A673 (cell line): ENCODE measurements at regions not wholly inside any gene's neighbourhood (a gene's known extent, or its start where the extent isn't known, plus 50 kb on each side); places are given as distances from the start of the nearest gene placed in this dataset.

ENCODE experiments used
- BruUV-seq: library from RNA; stranded (reverse); fragments of 400-500 nt; replicated peaks from 2 replicates; lab custom pipeline; 2021; lab: Mats Ljungman, UMichigan
- CTCF ChIA-PET: fragments of 300-600 bp; sonication (Branson Sonifier 250); formaldehyde crosslinking; loops from one replicate; lab custom pipeline; 2022; ENCODE audit warnings: antibody characterized with exemption; lab: Charles Lee
- POLR2A ChIA-PET: fragments of 300-600 bp; sonication (Branson Sonifier 250); formaldehyde crosslinking; loops from one replicate; lab custom pipeline; 2022; ENCODE audit warnings: antibody characterized with exemption; ENCODE audit not compliant: low non-redundant PET; lab: Charles Lee
- DNase-seq: peaks from one replicate; pipeline ENCODE4 v3.0.0-alpha.2; 2015; ENCODE audit warnings: low spot score
- H3K27ac ChIP-seq: fragments of 200-600 bp; sonication (generic); 2 replicates; pipeline ENCODE4 v1.5.1; 2016; ENCODE audit warnings: mixed run types, low read depth, mild to moderate bottlenecking, mixed read lengths, antibody characterized with exemption, low read length; ENCODE audit not compliant: poor library complexity, severe bottlenecking
- H3K27me3 ChIP-seq: fragments of 200-600 bp; sonication (generic); replicated peaks from 2 replicates; pipeline ENCODE4 v1.6.1; 2017; ENCODE audit warnings: mixed run types, low read depth, mild to moderate bottlenecking, mixed read lengths, antibody characterized with exemption, low read length; ENCODE audit not compliant: insufficient read depth, poor library complexity
- H3K36me3 ChIP-seq: fragments of 200-600 bp; sonication (generic); 2 replicates; pipeline ENCODE4 v1.6.1; 2016; ENCODE audit warnings: mixed run types, mild to moderate bottlenecking, mixed read lengths, antibody characterized with exemption, low read length; ENCODE audit not compliant: insufficient read depth, poor library complexity, severe bottlenecking
- H3K4me1 ChIP-seq: fragments of 200-600 bp; sonication (generic); 2 replicates; pipeline ENCODE4 v1.6.1; 2017; ENCODE audit warnings: mixed run types, mild to moderate bottlenecking, mixed read lengths, antibody characterized with exemption, low read length; ENCODE audit not compliant: insufficient read depth, poor library complexity, severe bottlenecking
- H3K4me3 ChIP-seq: fragments of 200-600 bp; sonication (generic); 2 replicates; pipeline ENCODE4 v1.5.1; 2016; ENCODE audit warnings: low read depth, mixed run types, mild to moderate bottlenecking, mixed read lengths, low read length; ENCODE audit not compliant: poor library complexity, severe bottlenecking
- H3K9me3 ChIP-seq: fragments of 200-600 bp; sonication (generic); 2 replicates; pipeline ENCODE4 v1.6.1; 2016; ENCODE audit warnings: mixed run types, low read depth, mild to moderate bottlenecking, mixed read lengths, antibody characterized with exemption, low read length; ENCODE audit not compliant: poor library complexity, severe bottlenecking
- EZH2 ChIP-seq: fragments of 200-600 bp; sonication (generic); IDR thresholded peaks from 2 replicates; pipeline ENCODE4 v1.6.1; 2017; ENCODE audit warnings: borderline replicate concordance, low read depth, mild to moderate bottlenecking, mixed read lengths, antibody characterized with exemption, low read length; ENCODE audit not compliant: poor library complexity, severe bottlenecking
- intact Hi-C: fragments of 100-400 bp; cut with micrococcal nuclease; formaldehyde crosslinking; loops from one replicate; pipeline ENCODE4 v1.10.0; 2022; ENCODE audit not compliant: unreplicated experiment
- TF ChIP-seq, protein P1 (sequence below): fragments of 300-800, 200-600 bp; sonication (generic); conservative IDR thresholded peaks from 2 replicates; pipeline ENCODE4 v1.5.1; 2017; ENCODE audit warnings: low read depth, mild to moderate bottlenecking, antibody characterized with exemption, low read length, moderate library complexity, mixed read lengths

DNA sequence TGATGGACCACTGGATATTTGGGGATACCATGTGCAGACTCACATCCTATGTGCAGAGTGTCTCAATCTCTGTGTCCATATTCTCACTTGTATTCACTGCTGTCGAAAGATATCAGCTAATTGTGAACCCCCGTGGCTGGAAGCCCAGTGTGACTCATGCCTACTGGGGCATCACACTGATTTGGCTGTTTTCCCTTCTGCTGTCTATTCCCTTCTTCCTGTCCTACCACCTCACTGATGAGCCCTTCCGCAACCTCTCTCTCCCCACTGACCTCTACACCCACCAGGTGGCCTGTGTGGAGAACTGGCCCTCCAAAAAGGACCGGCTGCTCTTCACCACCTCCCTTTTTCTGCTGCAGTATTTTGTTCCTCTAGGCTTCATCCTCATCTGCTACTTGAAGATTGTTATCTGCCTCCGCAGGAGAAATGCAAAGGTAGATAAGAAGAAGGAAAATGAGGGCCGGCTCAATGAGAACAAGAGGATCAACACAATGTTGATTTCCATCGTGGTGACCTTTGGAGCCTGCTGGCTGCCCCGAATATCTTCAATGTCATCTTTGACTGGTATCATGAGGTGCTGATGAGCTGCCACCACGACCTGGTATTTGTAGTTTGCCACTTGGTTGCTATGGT lies 54.5 kb upstream of the HNRNPA0 start:
- CTCF ChIA-PET: no interaction called here
- TF ChIP-seq, protein P1, sequence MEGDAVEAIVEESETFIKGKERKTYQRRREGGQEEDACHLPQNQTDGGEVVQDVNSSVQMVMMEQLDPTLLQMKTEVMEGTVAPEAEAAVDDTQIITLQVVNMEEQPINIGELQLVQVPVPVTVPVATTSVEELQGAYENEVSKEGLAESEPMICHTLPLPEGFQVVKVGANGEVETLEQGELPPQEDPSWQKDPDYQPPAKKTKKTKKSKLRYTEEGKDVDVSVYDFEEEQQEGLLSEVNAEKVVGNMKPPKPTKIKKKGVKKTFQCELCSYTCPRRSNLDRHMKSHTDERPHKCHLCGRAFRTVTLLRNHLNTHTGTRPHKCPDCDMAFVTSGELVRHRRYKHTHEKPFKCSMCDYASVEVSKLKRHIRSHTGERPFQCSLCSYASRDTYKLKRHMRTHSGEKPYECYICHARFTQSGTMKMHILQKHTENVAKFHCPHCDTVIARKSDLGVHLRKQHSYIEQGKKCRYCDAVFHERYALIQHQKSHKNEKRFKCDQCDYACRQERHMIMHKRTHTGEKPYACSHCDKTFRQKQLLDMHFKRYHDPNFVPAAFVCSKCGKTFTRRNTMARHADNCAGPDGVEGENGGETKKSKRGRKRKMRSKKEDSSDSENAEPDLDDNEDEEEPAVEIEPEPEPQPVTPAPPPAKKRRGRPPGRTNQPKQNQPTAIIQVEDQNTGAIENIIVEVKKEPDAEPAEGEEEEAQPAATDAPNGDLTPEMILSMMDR: no peak
- no peak for TF ChIP-seq EZH2
- no peaks in the 10 kb centered on the region for H3K4me1 ChIP-seq

DNA sequence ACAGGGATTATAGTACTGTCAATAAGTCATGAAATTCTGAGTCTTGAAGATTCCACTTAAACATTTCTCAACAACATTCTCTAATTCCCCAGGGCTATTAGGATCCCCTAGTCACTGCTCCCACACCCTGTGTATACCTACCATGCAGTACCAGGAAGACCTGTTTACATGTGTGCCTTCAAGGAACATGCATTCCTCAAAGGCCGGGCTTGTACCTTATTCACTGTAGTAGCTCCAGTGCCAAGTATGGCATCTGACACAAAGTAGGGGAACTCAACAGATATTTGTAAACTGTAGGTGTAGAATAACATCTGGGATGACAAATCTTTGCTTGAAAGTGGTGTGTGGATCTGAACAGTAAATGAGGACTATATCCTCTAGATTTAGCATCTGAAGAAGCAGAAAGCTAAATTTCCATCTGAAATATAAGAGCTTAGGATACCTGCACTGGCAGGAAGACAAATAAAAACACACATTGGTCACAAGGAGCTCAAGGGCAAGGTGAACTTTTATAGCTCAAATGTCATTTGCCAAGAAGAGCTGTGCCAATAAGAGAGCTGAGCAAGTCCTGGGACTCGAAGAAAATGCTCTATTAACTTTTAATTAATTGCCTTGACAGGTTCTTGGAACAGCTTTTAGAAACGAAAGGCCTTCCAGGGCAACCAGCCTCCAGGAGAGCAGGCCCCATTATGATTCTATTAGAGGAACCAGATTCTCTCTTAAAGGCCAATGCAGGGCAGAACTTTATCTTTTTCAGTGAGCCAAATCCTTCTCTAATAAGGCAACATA lies 52.3 kb upstream of the MYOT start:
- TF ChIP-seq EZH2: no peak
- TF ChIP-seq, protein P1: no peak
- H3K4me1 ChIP-seq: no peaks in the 10 kb centered on the region
- H3K4me3 ChIP-seq: no peak overlapping the region
- H3K36me3 ChIP-seq: no peaks in the 10 kb centered on the region
- no peaks in the 10 kb centered on the region for H3K9me3 ChIP-seq
- DNase-seq: no peak
- peaks cover 4% of the 10 kb centered on the region for H3K27me3 ChIP-seq
- BruUV-seq: no TSS peak
- intact Hi-C loops: no loop called here
- H3K27ac ChIP-seq: no peak overlapping the region
- CTCF ChIA-PET: no interaction called here
- POLR2A ChIA-PET: no interaction called here

More for the DNA sequence above, 54.5 kb upstream of the HNRNPA0 start:
- Histone ChIP-seq H3K36me3 (no peaks in the 10 kb centered on the region), H3K4me3 (no peak overlapping the region), H3K27me3 (no peaks in the 10 kb centered on the region), H3K27ac (no peak overlapping the region), H3K9me3 (no peaks in the 10 kb centered on the region)
- no TSS peak for BruUV-seq
- peak; percentile 19 for DNase-seq
- POLR2A ChIA-PET: no interaction called here
- intact Hi-C loops: no loop called here
